HCT116 (cell line): ENCODE measurements at regions not wholly inside any gene's neighbourhood (a gene's known extent, or its start where the extent isn't known, plus 50 kb on each side); places are given as distances from the start of the nearest gene placed in this dataset.

Experiments used
- ATAC-seq: fragments of 200-7000 bp; cut with Tn5 transposase; 2 replicates; pipeline ENCODE4 v1.9.1; 2020; ENCODE audit warnings: mild to moderate bottlenecking, moderate library complexity
- BruUV-seq: library from RNA; stranded (reverse); fragments of 400-500 nt; replicated peaks from 2 replicates; lab custom pipeline; 2021; lab: Mats Ljungman, UMichigan
- CTCF ChIA-PET: fragments of 300-600 bp; sonication (Branson Sonifier 250); formaldehyde crosslinking; loops from one replicate; lab custom pipeline; 2021; ENCODE audit warnings: antibody characterized with exemption; lab: Charles Lee
- POLR2A ChIA-PET: fragments of 300-600, 350-600 bp; sonication (Branson Sonifier 250); formaldehyde crosslinking; loops from one replicate; lab custom pipeline; 2021; ENCODE audit warnings: antibody characterized with exemption; lab: Charles Lee
- RAD21 ChIA-PET, 2 experiments: fragments of 300-600 bp; sonication (Branson Sonifier 250); formaldehyde crosslinking; loops; one replicate each; lab custom pipeline; 2023; ENCODE audit warnings: low total read pairs in 2 of 2; ENCODE audit not compliant: uncharacterized antibody in 2 of 2, unreplicated experiment in 2 of 2, low non-redundant PET in 1 of 2; lab: Charles Lee
- DNase-seq: peaks from one replicate; pipeline ENCODE4 v3.0.0-alpha.2; 2010; ENCODE audit warnings: low read depth, low spot score
- H2AFZ ChIP-seq: fragments of 200-600 bp; shearing (Covaris generic), sonication (generic); 2 replicates; pipeline ENCODE4 v1.6.1; 2017; ENCODE audit warnings: low read depth, mixed run types, mixed read lengths, antibody characterized with exemption, low read length; ENCODE audit not compliant: poor library complexity, severe bottlenecking
- H3K27ac ChIP-seq: 2 replicates; pipeline ENCODE4 v1.5.1; 2012; ENCODE audit warnings: low read depth, low read length
- H3K27me3 ChIP-seq: fragments of 200-600 bp; sonication (generic); 2 replicates; pipeline ENCODE4 v1.6.1; 2016; ENCODE audit warnings: mixed run types, low read length, mixed read lengths; ENCODE audit not compliant: insufficient read depth
- H3K36me3 ChIP-seq, 2 experiments: fragments of 200-500 bp in 1 of 2; fragments of 200-600 bp in 1 of 2; sonication (Bioruptor generic) in 1 of 2; sonication (generic) in 1 of 2; 2 replicates each; pipeline versions ENCODE4 v1.5.1 to v1.6.1; 2014 to 2016; ENCODE audit warnings: low read length in 2 of 2, inconsistent platforms in 1 of 2, mixed read lengths in 1 of 2, mixed run types in 1 of 2; ENCODE audit not compliant: insufficient read depth in 2 of 2, control insufficient read depth in 1 of 2
- H3K4me1 ChIP-seq, 2 experiments: fragments of 200-600 bp in 1 of 2; sonication (generic) in 1 of 2; 2 replicates each; pipeline versions ENCODE4 v1.5.1 to v1.6.1; 2012 to 2017; ENCODE audit warnings: low read length in 2 of 2, inconsistent platforms in 1 of 2, mild to moderate bottlenecking in 1 of 2, mixed read lengths in 1 of 2, mixed run types in 1 of 2, moderate library complexity in 1 of 2; ENCODE audit not compliant: insufficient read depth in 2 of 2, control insufficient read depth in 1 of 2
- H3K4me2 ChIP-seq: fragments of 200-600 bp; sonication (generic); 2 replicates; pipeline ENCODE4 v1.6.1; 2017; ENCODE audit warnings: mixed run types, low read length, mixed read lengths
- H3K4me3 ChIP-seq, 2 experiments: fragments of 200-600 bp in 1 of 2; sonication (generic) in 1 of 2; replicated peaks in 1 of 2; 2 replicates each; pipeline ENCODE4 v1.5.1; 2011 to 2016; ENCODE audit warnings: low read length in 2 of 2, control low read depth in 1 of 2, low read depth in 1 of 2, mild to moderate bottlenecking in 1 of 2, mixed read lengths in 1 of 2, mixed run types in 1 of 2
- H3K79me2 ChIP-seq: fragments of 200-600 bp; sonication (generic); 2 replicates; pipeline ENCODE4 v1.6.1; 2017; ENCODE audit warnings: mild to moderate bottlenecking, mixed run types, low read length, moderate library complexity, mixed read lengths; ENCODE audit not compliant: insufficient read depth
- H3K9ac ChIP-seq: fragments of 200-600 bp; sonication (generic); 2 replicates; pipeline ENCODE4 v1.6.1; 2016; ENCODE audit warnings: low read length, mixed read lengths
- H3K9me2 ChIP-seq: fragments of 200-600 bp; sonication (generic), shearing (Covaris generic); 2 replicates; pipeline ENCODE4 v1.6.1; 2017; ENCODE audit warnings: mixed run types, mild to moderate bottlenecking, moderate library complexity; ENCODE audit not compliant: insufficient read depth
- H3K9me3 ChIP-seq, 2 experiments: fragments of 200-500 bp in 1 of 2; fragments of 200-600 bp in 1 of 2; sonication (Bioruptor generic) in 1 of 2; sonication (generic) in 1 of 2; 2 replicates each; pipeline ENCODE4 v1.6.1; 2014 to 2017; ENCODE audit warnings: low read length in 2 of 2, mixed read lengths in 2 of 2, inconsistent platforms in 1 of 2, low read depth in 1 of 2, mild to moderate bottlenecking in 1 of 2, mixed run types in 1 of 2, moderate library complexity in 1 of 2; ENCODE audit not compliant: control insufficient read depth in 1 of 2, insufficient read depth in 1 of 2
- H4K20me1 ChIP-seq: fragments of 200-600 bp; sonication (generic), shearing (Covaris generic); 2 replicates; pipeline ENCODE4 v1.6.1; 2017; ENCODE audit warnings: mixed run types, mild to moderate bottlenecking, moderate library complexity; ENCODE audit not compliant: insufficient read depth
- CBX3 ChIP-seq: IDR thresholded peaks from 2 replicates; pipeline ENCODE4 v1.6.1; 2012; ENCODE audit warnings: low read depth
- EZH2 ChIP-seq: fragments of 200-600 bp; sonication (generic); IDR thresholded peaks from 2 replicates; pipeline ENCODE4 v1.6.1; 2017; ENCODE audit warnings: antibody characterized with exemption, mixed run types
- POLR2A ChIP-seq: IDR thresholded peaks from 2 replicates; pipeline ENCODE4 v1.7.0; 2011; ENCODE audit warnings: borderline replicate concordance; ENCODE audit not compliant: insufficient read depth, insufficient read length; ENCODE audit errors: extremely low read depth
- SP1 ChIP-seq: IDR thresholded peaks from 2 replicates; pipeline ENCODE4 v1.6.1; 2012; ENCODE audit warnings: low read depth
- SRF ChIP-seq: IDR thresholded peaks from 2 replicates; pipeline ENCODE4 v1.6.1; 2012; ENCODE audit warnings: low read depth
- TCF7L2 ChIP-seq: IDR thresholded peaks from 2 replicates; pipeline ENCODE4 v1.7.0; 2011; ENCODE audit warnings: borderline replicate concordance, inconsistent platforms; ENCODE audit not compliant: insufficient read depth, insufficient read length; ENCODE audit errors: extremely low read depth
- YY1 ChIP-seq: IDR thresholded peaks from 2 replicates; pipeline ENCODE4 v1.6.1; 2011; ENCODE audit warnings: low read length, low read depth, moderate library complexity, mild to moderate bottlenecking; ENCODE audit not compliant: insufficient replicate concordance; ENCODE audit errors: extremely low read depth
- ZFX ChIP-seq: fragments of 450-650 bp; IDR thresholded peaks from 2 replicates; pipeline ENCODE4 v1.6.1; 2017
- ZNF274 ChIP-seq: fragments of 200-500 bp; sonication (Bioruptor generic); IDR thresholded peaks from 2 replicates; pipeline ENCODE4 v1.6.1; 2014; ENCODE audit warnings: mild to moderate bottlenecking, low read depth, low read length, inconsistent platforms
- intact Hi-C: fragments of 100-400 bp; cut with micrococcal nuclease; formaldehyde crosslinking; loops from 2 replicates; pipeline ENCODE4 v1.10.0; 2022
- TF ChIP-seq, protein P1 (sequence below): IDR thresholded peaks from 2 replicates; pipeline ENCODE4 v1.6.1; 2011; ENCODE audit warnings: mild to moderate bottlenecking, low read length, moderate library complexity; ENCODE audit not compliant: insufficient replicate concordance; ENCODE audit errors: extremely low read depth
- TF ChIP-seq, protein P2 (sequence below): IDR thresholded peaks from 2 replicates; pipeline ENCODE4 v1.6.1; 2012
- TF ChIP-seq, protein P3 (sequence below): IDR thresholded peaks from 2 replicates; pipeline ENCODE4 v1.6.1; 2012; ENCODE audit warnings: low read depth

DNA sequence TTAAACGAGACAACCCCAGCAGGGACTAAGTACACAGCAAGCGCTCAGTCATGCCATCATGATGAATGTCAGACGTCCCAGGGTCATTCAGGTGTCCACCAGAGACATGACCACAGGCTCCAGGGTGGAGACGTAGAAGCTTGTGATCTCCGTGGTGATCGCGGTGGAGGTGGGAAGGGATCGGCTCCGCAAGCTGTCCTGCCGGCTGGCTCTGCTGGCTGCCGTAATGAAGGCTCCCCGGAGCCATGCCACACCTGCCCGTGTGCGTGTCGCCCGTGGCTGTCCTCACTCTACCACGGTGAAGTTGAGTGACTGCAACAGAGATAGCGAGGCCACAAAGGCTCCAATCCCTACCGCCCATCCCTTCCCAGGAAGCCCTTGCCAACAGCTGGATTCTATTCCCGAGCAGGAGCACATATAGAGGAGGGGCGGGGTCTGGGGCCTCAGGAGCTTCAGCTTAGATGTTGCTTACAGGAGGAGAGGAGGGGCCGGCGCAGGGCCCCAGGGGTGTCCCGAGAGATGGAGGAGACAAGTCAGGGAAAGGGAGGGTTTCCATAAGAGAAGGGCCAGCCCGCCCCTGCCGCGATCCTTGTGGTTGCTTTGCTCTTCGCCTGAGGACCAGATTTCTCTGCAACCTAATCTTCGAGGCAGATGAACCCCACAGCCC, 332.6 kb upstream of the SFSWAP start (continued):
- TF ChIP-seq CBX3 (no peak), EZH2 (no peak), ZNF274 (no peak), POLR2A (no peak)
- TF ChIP-seq, protein P1, sequence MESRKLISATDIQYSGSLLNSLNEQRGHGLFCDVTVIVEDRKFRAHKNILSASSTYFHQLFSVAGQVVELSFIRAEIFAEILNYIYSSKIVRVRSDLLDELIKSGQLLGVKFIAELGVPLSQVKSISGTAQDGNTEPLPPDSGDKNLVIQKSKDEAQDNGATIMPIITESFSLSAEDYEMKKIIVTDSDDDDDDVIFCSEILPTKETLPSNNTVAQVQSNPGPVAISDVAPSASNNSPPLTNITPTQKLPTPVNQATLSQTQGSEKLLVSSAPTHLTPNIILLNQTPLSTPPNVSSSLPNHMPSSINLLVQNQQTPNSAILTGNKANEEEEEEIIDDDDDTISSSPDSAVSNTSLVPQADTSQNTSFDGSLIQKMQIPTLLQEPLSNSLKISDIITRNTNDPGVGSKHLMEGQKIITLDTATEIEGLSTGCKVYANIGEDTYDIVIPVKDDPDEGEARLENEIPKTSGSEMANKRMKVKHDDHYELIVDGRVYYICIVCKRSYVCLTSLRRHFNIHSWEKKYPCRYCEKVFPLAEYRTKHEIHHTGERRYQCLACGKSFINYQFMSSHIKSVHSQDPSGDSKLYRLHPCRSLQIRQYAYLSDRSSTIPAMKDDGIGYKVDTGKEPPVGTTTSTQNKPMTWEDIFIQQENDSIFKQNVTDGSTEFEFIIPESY, result no peak

DNA sequence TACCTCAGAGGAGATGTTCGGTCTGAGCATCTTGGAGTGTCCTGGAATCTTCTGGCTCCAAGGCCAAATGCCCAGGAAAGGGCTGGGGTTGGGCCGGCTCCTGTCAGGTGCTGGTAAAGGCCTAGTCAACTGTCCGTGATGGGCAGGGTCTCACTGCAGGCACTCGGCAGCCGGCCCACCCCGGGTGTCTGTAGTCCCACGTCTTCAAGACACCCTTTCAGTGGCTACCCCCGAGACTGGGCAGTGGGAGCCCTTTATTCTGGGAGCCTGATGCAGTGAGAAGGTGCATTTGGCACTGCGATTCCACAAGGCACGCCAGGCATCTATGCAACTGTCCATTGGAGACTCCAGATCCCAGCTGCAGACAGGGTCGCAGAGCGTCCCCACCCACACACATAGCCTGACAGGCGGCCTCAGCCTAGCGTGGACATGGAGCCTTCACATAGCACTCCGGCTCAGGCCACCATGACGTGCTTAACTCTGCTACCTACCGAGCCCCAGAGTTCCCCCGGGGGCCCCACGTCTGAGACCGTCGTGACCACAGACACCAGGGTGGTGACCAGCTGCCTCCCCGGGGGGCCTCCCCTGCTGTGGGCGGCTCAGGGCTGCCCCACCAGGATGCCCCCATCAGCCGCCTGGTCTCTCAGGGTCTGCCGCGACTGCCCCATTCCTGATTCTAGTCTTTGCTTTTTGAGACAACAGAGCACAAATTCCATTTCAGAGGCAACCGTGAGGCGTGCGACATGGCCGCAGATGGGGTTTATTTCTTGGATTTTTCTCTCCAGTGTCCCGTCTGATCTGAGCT, 331.8 kb upstream of the SFSWAP start:
- intact Hi-C loops, result no loop called here
- Histone ChIP-seq H3K4me3 (no peak overlapping the region), H3K4me1 (no peaks in the 10 kb centered on the region), H3K9me2 (no peaks in the 10 kb centered on the region), H3K36me3 (no peaks in the 10 kb centered on the region), H2AFZ (no peak overlapping the region), H3K79me2 (no peaks in the 10 kb centered on the region), H3K4me2 (no peak overlapping the region), H3K9ac (no peak overlapping the region), H3K27me3 (peaks cover 14% of the 10 kb centered on the region; the same call in 1 of the 2 replicates), H4K20me1 (no peaks in the 10 kb centered on the region), H3K9me3 (no peaks in the 10 kb centered on the region), H3K27ac (no peak overlapping the region)
- POLR2A ChIA-PET, result no interaction called here
- no peak for TF ChIP-seq EZH2
- TF ChIP-seq YY1, result no peak
- TF ChIP-seq, protein P1, result no peak
- no peak for TF ChIP-seq SRF
- TF ChIP-seq, protein P2, sequence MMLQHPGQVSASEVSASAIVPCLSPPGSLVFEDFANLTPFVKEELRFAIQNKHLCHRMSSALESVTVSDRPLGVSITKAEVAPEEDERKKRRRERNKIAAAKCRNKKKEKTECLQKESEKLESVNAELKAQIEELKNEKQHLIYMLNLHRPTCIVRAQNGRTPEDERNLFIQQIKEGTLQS, result no peak
- no peak for TF ChIP-seq TCF7L2
- TF ChIP-seq SP1, result no peak
- TF ChIP-seq, protein P3, sequence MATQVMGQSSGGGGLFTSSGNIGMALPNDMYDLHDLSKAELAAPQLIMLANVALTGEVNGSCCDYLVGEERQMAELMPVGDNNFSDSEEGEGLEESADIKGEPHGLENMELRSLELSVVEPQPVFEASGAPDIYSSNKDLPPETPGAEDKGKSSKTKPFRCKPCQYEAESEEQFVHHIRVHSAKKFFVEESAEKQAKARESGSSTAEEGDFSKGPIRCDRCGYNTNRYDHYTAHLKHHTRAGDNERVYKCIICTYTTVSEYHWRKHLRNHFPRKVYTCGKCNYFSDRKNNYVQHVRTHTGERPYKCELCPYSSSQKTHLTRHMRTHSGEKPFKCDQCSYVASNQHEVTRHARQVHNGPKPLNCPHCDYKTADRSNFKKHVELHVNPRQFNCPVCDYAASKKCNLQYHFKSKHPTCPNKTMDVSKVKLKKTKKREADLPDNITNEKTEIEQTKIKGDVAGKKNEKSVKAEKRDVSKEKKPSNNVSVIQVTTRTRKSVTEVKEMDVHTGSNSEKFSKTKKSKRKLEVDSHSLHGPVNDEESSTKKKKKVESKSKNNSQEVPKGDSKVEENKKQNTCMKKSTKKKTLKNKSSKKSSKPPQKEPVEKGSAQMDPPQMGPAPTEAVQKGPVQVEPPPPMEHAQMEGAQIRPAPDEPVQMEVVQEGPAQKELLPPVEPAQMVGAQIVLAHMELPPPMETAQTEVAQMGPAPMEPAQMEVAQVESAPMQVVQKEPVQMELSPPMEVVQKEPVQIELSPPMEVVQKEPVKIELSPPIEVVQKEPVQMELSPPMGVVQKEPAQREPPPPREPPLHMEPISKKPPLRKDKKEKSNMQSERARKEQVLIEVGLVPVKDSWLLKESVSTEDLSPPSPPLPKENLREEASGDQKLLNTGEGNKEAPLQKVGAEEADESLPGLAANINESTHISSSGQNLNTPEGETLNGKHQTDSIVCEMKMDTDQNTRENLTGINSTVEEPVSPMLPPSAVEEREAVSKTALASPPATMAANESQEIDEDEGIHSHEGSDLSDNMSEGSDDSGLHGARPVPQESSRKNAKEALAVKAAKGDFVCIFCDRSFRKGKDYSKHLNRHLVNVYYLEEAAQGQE, result no peak
- no peak for TF ChIP-seq ZFX
- RAD21 ChIA-PET, result no interaction called here
- DNase-seq, result no peak
- CTCF ChIA-PET, result no interaction called here
- no TSS peak for BruUV-seq
- ATAC-seq, result no peak
